ENCODE measurements at regions not wholly inside any gene's neighbourhood (a gene's known extent, or its start where the extent isn't known, plus 50 kb on each side); places are given as distances from the start of the nearest gene placed in this dataset.

- Histone ChIP-seq H3K4me3 (no peak overlapping the region), H3K27me3 (no peaks in the 10 kb centered on the region), H3K9me3 (no peaks in the 10 kb centered on the region), H3K4me1 (ENCODE audit: insufficient read depth) (no peaks in the 10 kb centered on the region), H3K27ac (no peak overlapping the region), H3K36me3 (no peaks in the 10 kb centered on the region)
- DNase-seq = no peak
- no peak for TF ChIP-seq CTCF (IDR thresholded peaks at IDR 0.05)
- no peak for TF ChIP-seq POLR2A (IDR thresholded peaks at IDR 0.05)
- 15 to 24% (median 22%) methylated on average over 6 of the region's 6 CpGs for WGBS, 3 donors
- intact Hi-C loops (cut with DNase I) = no loop called here
Measured at GRCh38 chr11:134464196-134464595, 52.2 kb upstream of the B3GAT1 start.

DNA sequence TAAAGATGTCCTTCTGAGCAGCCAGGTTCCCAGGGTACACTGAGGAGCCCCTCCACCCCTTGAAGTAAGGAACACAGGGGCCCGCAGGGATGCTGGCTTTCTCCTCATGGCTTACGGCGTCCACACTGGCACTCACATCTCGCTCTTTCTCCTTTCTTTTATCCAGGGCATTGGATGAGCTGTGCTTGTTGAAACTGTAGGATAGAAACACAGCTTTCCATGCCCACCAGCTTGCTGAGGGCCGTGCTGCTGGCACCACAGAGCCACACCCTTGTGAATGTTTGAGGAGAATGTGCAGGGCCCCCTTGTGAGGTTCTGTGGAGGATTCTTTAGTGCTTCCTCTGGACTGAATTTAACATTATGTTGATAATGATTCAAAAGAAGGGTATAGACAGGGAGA, 51.7 kb upstream of the B3GAT1 start:
- TF ChIP-seq EP300 (IDR thresholded peaks at IDR 0.05) (no peak), CTCF (IDR thresholded peaks at IDR 0.05) (no peak), POLR2A (IDR thresholded peaks at IDR 0.05) (no peak)
- no peaks in the 10 kb centered on the region for H3K27me3 ChIP-seq
- no peak for DNase-seq

More for the DNA sequence above, 51.7 kb upstream of the B3GAT1 start:
- H3K4me1 ChIP-seq (ENCODE audit: insufficient read depth) = no peaks in the 10 kb centered on the region
- intact Hi-C loops (cut with DNase I) = no loop called here
- no peak overlapping the region for H3K4me3 ChIP-seq
- 75 to 87% (median 77%) methylated on average over 5 of the region's 5 CpGs for WGBS, 3 donors
- H3K9me3 ChIP-seq = no peaks in the 10 kb centered on the region
- H3K27ac ChIP-seq = no peak overlapping the region
- no peaks in the 10 kb centered on the region for H3K36me3 ChIP-seq
